Kidney capillary endothelial cell (primary cell): ENCODE measurements at regions not wholly inside any gene's neighbourhood (a gene's known extent, or its start where the extent isn't known, plus 50 kb on each side); places are given as distances from the start of the nearest gene placed in this dataset.

Experiments
- DNase-seq: peaks from one replicate; pipeline ENCODE4 v3.0.0-alpha.2; 2018; ENCODE audit warnings: low spot score

DNA sequence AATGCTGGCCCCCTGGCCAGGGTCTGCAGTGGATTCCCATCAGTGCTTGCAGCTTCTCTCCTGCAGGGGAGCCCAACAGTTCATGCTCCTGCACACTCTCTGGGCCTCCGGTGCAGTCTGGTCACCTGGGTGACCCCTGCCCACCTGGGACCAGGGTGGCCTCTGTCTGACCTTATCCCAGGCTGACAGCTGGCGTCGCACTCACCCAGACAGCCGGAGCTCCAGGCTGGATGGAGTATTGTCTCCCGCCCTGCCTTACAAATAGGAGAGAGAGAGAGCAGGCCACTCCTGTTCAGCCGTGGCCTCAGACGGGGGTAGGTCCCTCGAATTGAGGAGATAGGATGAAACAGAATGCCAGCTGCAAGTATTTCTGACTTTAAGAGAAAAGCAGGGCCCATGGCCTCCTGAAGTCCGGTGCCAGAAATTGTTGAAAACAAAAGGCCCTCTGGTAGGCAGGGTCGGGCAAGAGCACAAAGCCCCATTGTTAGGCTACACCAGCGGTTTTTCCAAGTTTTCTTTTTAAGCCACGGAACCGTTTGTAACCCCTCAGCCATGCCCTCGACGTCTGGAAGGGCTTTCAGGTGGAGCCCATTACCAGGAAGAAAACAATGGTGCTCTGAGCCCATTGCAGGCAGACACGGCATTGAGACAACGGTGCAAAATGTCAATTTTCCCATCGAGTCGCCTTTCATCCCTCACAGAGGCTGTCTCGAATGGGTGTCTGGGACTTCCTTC, 258.4 kb downstream of the BCL11A start:
- no peak for DNase-seq

DNA sequence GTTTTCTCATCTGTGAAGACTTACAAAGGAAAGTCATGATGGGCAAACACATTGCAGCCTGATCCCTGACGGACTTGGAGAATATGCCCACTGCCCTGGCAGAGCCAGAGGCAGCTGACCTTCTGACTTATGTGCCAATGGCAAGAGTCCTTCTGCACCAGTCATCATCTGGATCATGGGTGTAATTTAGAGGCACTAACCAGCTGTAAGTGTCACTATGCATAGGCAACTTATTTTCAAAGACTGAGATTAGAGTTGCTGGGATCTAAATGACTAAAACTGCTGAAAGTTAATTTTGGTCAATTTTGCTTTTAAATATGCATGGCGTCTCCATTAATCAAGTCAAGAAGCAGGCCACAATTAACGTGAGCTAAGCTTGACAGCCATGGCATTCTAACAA, 261.2 kb downstream of the BCL11A start:
- no peak for DNase-seq

DNA sequence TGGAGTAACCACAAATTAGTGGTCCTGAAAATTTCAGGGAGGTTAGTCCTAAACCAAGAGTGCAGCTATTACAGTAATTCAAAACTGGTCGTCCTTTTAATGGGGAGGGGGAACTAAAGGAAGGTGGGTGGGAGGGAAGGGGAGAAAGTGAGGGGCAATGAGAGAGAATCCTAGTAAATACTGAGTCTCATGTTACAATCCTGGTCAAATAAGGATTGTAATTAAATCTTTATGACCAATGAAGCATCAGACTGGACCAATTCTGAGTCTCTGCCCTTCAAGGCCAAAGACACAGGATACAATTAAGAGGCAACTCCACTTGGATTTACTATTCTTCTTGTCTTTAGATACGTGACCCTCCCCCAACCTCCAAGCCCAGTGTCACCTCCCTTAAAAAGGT, 262.9 kb downstream of the BCL11A start:
- DNase-seq: no peak

DNA sequence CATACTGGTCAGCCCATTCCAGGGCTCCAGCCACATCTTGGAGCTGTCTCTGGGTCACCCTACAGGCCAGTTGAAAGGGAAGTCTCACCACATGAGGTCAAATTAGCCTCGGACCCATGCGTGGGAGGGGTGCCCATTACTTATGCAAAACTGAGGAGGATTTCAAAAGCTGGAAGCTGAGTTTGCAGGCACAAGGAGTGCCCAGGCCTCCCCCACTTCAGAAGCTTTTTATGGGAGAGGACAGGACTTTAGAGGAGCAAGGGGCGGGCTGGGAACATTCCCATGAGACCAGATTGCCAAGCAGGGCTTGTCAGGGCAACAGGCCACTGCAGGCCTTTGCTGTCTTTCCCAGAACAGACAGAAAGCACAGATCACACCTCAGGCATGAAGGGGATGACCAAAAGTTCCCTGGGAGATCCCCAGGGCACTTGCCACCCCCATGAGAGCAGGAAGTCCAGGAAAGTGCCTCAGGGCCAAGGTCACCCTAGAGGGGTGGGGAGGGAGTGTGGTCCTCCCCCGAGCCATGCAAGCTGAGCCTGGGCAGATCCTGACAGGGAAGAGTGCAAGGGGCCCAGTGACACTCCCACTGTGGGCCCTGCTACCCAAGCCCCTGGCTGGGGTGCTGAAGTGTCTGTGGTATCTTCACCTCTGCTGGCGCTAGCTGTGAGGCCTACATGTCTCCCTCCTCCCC, 267.7 kb downstream of the BCL11A start:
- no peak for DNase-seq

DNA sequence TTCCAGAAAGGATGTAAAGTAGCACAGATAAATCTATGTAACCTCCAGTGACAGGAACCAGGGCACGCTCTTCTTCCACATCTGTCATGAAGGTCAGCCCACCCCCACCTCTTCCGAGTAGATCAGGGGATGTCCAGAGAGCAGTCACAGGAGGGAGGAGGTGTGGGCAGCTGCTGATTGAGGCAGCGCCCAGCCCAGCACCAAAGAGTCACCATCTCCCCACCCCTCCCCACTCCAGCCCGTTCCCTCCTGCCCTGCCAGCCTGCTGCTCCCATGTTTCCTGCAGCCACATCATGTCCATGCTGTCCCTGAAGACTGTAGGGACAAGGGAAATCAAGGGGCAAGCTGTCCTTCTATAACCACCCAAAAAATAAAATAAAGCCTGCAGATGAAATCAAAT, 269.8 kb downstream of the BCL11A start:
- no peak for DNase-seq

DNA sequence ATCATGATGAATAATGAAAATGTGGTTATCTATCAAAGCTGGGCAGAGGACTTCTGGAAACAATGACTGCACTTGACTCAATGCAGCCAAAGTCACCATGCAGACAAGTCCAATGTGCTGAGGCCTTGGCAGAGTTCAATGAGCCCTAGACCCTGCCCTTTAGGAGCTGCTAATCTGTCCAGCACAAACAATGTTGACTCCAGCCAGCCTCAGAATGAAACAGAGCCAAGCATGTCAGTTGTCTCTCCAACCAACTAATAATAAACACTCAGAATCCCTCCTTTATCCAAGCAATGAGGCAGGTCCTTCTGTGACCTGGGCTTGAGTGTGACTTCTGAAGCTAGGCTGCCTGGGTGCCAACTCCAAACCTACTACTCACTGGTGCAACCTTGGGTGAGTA, 270.6 kb downstream of the BCL11A start:
- DNase-seq: no peak

DNA sequence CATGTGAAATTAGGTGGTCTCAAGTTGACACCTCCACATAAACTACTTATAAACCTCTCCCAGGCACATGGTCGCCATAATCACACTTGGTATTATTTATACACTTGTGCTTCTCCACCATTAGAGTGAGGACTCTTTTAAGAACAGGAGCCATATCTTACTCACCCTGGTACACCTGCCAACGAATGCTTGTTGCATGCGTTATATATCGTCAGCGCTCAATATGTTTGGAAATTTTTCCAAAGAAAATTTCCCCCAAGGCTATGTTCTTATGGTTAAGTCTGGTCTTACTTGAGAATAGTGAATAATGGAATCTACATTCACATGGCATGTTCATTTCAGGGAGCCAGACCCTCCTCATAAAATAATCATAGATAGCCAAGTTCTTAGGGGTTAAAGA, 271.7 kb downstream of the BCL11A start:
- DNase-seq: no peak

DNA sequence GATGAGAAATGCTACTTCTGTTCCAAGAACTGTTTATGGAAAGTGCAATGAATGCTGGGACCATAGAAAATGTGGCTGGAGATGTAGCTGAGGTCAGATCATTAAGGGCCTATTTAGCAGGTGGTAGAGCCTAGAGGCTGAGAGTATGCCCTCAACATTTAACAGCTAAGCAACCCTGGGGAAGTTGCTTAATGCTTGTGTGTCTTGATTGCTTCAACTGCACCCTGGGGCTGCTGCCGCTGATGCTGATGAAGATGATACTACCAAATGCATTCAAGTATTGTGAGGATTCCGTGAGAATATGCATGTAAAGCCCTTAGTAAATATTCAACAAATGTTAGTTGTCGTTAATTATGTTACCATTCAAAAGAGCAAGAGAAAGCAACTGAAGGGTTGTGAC, 273.2 kb downstream of the BCL11A start:
- DNase-seq: no peak

DNA sequence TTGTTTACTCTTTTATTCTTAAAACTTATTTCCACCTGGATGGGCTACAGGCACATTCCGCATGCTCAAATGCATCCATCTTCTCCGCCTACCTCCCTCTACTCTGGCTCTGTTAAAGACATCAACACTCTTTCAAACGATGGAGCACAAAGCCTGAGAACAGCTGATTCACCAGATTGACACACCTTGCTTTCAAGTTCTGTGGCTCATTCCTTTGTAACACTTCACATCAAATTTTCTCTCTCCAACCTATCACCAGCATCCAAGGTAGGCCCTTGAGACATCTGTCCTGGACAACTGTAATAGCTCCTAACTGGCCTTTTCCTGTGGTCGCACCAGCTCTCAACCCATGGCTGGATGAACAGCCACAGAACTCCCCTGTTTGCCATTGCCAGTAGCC, 274.5 kb downstream of the BCL11A start:
- DNase-seq: no peak

DNA sequence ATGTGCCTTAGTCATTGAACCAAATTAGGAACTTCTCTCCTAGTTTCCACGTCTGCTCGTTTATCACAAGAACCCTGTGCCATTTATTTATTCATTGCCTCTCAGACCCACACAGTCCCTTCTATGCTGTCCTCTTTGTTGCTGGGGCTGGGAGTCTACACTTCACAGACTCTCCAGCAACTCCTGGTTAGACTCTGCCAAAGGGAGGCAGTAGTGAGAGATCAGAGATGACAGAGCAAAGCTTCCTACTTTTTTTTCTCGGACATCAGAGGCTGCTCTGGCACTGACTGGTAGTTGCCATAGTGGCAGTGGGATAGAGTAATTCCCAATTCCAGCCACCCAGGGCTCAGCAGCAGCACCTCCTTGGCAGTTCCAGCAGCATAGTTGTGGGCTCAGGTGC, 277.5 kb downstream of the BCL11A start:
- DNase-seq: no peak

DNA sequence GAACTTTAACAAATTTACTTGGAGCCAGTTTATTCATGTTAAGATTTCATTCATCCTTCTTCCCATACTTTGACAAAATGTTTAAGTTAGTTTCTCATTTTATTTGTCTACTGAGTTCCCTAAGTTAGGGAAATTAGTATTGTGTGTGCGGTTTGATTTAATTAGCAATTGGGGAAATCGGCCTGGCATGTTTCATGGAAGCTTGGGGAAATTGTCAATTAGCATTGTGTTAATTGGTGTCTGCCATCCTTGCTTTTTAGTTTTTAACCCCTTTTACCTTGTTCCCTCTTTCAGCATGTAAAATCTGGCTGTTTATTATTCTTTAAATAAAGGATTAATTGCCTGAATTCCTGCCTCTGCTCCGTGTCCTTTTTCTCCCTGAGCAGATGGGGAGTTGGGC, 279.6 kb downstream of the BCL11A start:
- DNase-seq: no peak

DNA sequence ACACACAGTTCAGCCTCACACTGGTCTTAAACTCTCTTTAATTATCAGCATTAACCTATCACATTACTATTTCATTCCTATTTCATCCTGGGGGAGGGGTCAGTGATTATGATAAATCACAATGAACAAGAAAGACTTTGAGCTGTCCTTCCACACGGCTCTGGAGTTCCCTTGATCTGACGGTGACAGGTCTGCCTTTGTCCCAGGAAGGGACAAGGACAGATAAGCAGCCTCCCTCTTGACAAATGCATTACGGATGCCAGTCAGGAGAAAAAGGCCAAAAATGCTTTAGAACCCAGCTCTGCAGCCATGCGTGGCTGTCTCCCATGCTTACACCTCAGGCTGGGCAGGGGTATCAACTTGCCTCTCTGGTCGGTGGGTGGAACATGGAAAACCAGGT, 281.7 kb downstream of the BCL11A start:
- DNase-seq: no peak

DNA sequence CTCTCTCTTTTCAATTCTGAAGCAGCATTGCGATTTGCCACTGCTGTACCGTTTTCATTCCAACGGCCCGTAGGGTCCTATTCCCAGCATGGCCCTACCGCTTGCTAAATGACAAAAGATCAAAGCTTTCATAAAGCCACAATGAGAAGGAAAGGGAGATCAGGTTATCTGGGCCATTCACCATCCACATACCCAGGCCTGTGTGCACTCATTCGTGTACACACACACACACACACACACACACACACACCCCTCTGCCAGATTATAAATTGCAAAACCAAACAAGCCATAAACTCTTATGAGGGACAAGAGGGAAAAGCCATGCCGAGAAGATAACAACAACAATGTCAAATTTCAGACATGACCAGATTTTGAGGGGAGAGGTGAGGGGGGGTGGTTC, 282.3 kb downstream of the BCL11A start:
- DNase-seq: no peak

DNA sequence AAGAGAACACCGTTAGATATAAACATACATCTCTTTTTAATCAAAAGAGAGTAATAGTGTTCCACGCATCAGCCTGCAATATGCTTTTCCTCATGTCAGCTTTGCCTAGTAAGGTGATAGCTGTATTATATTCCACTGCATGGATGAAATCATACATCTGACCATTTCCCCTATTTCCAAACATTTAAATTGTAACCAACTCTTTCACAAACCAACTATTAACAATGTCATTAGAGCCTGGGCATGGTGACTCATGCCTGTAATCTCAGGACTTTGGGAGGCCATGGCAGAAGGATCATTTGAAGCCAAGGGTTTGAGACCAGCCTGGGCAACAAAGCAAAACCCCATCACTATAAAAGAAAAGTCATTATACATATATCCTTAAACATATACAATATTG, 284.8 kb downstream of the BCL11A start:
- no peak for DNase-seq

DNA sequence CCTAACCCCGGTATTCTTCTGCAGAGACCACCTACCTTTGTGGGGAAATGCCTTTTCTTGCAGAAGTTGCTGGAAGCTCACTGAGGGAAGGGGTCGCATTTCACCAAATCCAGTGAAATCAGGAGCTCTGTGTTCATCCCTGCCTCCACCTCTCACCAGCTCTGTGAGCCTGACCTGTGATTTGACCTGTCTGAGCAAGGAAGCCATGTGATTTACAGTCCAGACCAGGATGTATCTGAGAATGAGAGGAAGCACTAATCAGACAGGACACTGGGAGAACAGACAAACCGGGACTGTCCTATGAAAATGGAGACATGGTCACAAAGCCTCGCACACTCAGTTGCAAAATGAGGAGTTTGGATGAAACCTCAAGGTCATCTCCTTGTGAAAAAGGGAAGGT, 285.4 kb downstream of the BCL11A start:
- DNase-seq: no peak

DNA sequence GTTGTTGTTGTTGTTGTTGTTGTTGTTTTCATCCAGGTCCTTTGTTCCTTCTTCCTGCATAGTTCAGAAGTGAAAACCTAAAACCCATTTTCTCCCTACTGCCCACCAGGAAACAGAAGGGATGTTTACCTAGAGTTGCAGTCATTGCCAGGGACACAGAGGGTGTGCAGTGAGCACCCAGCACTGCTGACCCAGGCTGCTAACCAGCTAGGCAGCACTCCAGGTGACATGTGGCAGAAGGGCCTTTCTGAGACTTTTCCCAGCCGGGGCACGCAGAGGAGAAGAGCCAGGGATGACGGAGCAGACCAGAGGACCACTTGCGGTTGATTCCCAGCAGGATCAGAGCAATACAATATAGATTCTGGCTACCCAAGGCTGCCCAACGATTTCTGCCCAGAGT, 286.3 kb downstream of the BCL11A start:
- no peak for DNase-seq

DNA sequence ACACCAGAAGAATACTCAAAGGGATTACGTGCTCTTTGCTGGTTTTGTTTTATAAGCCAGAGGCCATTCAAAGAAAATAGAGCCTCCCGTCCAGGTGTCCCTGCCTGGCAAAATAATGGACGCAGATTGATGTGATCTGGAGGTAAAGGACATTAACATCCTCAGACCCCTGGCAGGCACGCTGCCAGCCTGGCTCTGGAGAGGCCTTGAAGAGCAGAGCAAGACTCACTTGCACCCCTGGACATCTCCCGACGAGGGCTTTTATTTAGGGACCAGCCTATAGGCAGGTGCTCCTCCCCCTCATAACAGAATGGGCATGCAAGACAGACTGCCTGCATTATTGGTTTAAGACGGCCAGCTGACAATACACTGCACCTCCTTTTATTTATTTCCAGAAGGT, 291.3 kb downstream of the BCL11A start:
- DNase-seq: no peak

DNA sequence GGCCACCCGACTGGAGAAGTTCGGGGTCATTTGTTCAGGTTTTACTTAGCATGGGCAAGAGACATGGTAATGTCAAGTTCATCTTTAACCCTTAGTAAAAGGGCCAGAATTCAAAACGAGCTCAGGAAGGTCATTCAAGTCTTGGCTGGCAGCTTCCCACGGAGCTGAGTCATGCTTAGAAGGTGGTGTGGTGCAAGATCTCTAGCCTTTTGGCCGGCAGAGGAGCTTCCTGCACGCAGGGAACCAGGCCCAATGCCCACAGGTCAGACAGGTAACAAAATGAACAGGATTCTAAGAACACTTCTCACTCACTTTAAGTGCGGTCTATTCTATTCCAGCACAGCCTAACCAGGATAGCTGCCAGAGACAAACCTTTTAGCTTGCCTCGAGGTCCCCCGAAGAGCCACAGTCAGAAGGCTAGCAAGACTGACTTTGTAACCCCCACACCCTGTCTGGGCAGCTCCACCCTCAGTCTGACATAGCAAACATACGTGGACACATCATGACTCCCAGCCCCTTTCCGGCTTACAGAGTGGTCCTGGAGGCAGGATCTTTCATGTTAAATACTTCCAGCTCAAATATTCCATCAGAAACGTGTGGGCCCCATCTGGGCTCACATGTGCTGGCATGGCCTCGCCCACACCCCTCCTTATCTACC, 292.7 kb downstream of the BCL11A start:
- DNase-seq: no peak

DNA sequence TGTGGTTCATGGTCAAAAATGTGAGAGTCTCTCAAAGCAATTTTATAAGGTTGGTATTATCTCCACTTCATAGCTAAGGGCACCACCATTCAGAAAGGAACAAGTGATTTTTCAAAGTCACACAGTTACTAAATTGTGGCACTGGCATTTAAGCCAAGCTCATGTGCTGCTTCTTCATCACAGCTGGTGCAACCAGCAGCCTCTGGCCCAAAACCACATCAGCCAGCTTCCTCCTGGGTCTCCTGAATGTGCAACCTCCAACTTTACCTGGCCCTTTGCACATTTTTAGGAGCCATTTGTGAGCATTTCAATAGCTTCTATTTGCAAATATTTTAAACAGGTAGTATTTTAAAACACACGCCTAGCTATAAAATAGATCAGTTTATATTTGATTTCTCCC, 293.7 kb downstream of the BCL11A start:
- DNase-seq: no peak

DNA sequence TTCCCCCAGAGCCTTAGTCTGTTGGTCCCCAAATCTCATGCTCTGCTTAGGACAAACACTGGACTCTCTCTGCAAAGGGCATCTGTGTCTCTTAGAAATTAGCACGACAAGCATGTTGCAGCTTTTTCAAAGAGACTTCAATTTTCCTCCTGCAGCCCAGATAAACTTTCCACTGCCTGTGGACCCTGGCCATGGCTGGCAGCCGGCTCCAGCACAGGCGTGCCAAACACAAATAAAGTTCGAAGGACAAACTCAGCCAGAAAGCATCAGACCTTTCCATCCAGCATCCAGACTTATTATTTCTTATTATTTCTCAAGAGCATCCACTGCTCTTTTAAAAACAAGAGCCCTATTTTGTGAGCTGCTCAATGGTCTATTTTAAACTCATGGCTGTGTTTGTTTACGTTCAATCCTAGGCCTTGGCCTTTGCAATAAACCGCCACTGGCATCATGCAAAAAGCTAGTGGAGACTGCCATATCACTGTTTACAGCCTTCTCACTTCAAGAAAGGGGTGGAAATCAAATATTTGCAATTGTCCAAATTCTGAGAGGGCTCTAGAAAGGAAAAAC, 300.8 kb downstream of the BCL11A start:
- DNase-seq: no peak

DNA sequence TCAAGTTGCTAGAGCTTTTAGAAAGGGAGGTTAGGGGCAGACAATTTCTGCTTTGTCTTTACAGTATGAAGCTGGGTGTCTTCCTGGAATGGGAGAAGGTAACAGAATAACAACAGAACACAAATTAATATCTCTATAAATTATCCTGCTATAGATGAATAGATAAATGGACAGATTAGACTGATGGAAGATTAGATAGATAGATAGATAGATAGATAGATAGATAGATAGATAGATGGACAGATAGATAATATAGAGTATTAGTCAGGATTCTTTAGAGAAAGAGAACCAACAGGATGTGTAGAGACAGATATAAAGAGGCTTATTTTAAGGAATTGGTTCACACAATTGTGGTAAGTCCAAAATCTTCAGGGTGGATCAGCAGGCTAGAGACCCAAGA, 302.2 kb downstream of the BCL11A start:
- DNase-seq: no peak

DNA sequence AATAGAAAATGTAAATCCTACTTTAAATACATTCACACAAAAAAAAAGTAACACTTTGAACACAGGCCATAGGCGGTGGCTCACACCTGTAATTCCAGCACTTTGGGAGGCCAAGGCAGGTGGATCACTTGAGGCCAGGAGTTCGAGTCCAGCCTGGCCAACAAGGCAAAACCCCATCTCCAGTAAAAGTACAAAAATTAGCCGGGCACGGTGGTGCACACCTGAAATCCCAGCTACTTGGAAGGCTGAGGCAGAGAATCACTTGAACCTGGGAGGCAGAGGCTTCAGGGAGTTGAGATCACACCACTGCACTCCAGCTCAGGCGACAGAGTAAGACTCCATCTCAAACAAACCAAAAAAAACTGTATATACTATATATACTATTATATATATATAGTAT, 303.6 kb downstream of the BCL11A start:
- no peak for DNase-seq

DNA sequence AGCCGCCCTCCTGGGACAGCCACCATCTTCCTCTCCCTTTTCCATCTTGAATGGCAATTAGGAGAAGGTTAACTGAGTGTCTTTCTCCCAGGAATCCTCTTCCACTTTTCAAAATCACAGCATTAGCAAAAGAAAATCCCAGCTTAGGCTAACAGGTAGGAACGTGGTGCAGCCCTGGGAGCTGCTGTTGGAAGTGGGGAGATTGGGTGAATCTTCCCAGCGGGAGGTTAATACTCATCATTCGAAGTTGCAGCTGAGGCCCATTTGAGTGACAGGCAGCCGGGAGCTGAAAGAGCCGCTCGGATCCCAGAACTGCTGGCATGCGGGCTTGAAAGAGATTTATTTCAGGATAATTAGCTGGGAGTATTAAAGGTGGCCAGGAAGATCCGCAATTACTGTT, 306.0 kb downstream of the BCL11A start:
- DNase-seq: no peak
